ENCODE measurements at regions not wholly inside any gene's neighbourhood (a gene's known extent, or its start where the extent isn't known, plus 50 kb on each side); places are given as distances from the start of the nearest gene placed in this dataset.
A peak's percentile ranks its signal among the peaks of the same experiment; 100 is the strongest.

GRCh38 chr1:213852107-213852506, 135.7 kb upstream of the PROX1 start:
- Histone ChIP-seq H3K4me1 (no peaks in the 10 kb centered on the region), H3K36me3 (no peaks in the 10 kb centered on the region), H3K9me3 (no peaks in the 10 kb centered on the region), H3K27me3 (no peaks in the 10 kb centered on the region), H3K4me3 (no peak overlapping the region), H3K27ac (replicated peaks in 1 of 4) (no peak overlapping the region)
- 48% methylated on average over 2 of the region's 2 CpGs for WGBS
- TF ChIP-seq EP300 (IDR thresholded peaks at IDR 0.05) (no peak), CTCF (IDR thresholded peaks at IDR 0.05) (no peak), POLR2A (IDR thresholded peaks at IDR 0.05; ENCODE audit: low read depth) (no peak), POLR2AphosphoS5 (IDR thresholded peaks at IDR 0.05) (no peak)
- no peak for DNase-seq (ENCODE audit: extremely low spot score)
- intact Hi-C loops (cut with DNase I), result no loop called here

- H3K27me3 ChIP-seq, result no peaks in the 10 kb centered on the region
- H3K4me3 ChIP-seq, result no peak overlapping the region
- intact Hi-C loops (cut with DNase I), result no loop called here
- 78% methylated on average over 1 of the region's 1 CpG for WGBS
- TF ChIP-seq EP300 (IDR thresholded peaks at IDR 0.05) (no peak), CTCF (IDR thresholded peaks at IDR 0.05) (no peak), POLR2A (IDR thresholded peaks at IDR 0.05; ENCODE audit: low read depth) (no peak), POLR2AphosphoS5 (IDR thresholded peaks at IDR 0.05) (no peak)
- no peak for DNase-seq (ENCODE audit: extremely low spot score)
- H3K9me3 ChIP-seq, result no peaks in the 10 kb centered on the region
- no peak overlapping the region for H3K27ac ChIP-seq (replicated peaks in 1 of 4)
- no peaks in the 10 kb centered on the region for H3K36me3 ChIP-seq
- no peaks in the 10 kb centered on the region for H3K4me1 ChIP-seq
These were observed 129.2 kb upstream of the PROX1 start for GRCh38 chr1:213858581-213858980.

GRCh38 chr1:213861841-213862240, 125.9 kb upstream of the PROX1 start:
- 79% methylated on average over 12 of the region's 12 CpGs for WGBS
- H3K27me3 ChIP-seq, result no peaks in the 10 kb centered on the region
- peak; percentile 68 for DNase-seq (ENCODE audit: extremely low spot score)
- H3K4me1 ChIP-seq, result no peaks in the 10 kb centered on the region
- no peaks in the 10 kb centered on the region for H3K36me3 ChIP-seq
- TF ChIP-seq POLR2A (IDR thresholded peaks at IDR 0.05; ENCODE audit: low read depth) (no peak), POLR2AphosphoS5 (IDR thresholded peaks at IDR 0.05) (no peak), EP300 (IDR thresholded peaks at IDR 0.05) (no peak), CTCF (IDR thresholded peaks at IDR 0.05) (no peak)
- no peaks in the 10 kb centered on the region for H3K9me3 ChIP-seq
- H3K27ac ChIP-seq (replicated peaks in 1 of 4), result no peak overlapping the region
- intact Hi-C loops (cut with DNase I), result no loop called here
- no peak overlapping the region for H3K4me3 ChIP-seq

GRCh38 chr1:213864091-213864490, 123.7 kb upstream of the PROX1 start:
- TF ChIP-seq POLR2A (IDR thresholded peaks at IDR 0.05; ENCODE audit: low read depth), result no peak
- no peak for TF ChIP-seq CTCF (IDR thresholded peaks at IDR 0.05)
- TF ChIP-seq EP300 (IDR thresholded peaks at IDR 0.05), result no peak
- TF ChIP-seq POLR2AphosphoS5 (IDR thresholded peaks at IDR 0.05), result no peak
- no peaks in the 10 kb centered on the region for H3K4me1 ChIP-seq
- intact Hi-C loops (cut with DNase I), result no loop called here
- no peak overlapping the region for H3K27ac ChIP-seq (replicated peaks in 1 of 4)
- no peaks in the 10 kb centered on the region for H3K36me3 ChIP-seq
- H3K9me3 ChIP-seq, result no peaks in the 10 kb centered on the region
- H3K4me3 ChIP-seq, result no peak overlapping the region
- no peaks in the 10 kb centered on the region for H3K27me3 ChIP-seq
- DNase-seq (ENCODE audit: extremely low spot score), result no peak
- 86% methylated on average over 4 of the region's 4 CpGs for WGBS

- no peaks in the 10 kb centered on the region for H3K4me1 ChIP-seq
- DNase-seq (ENCODE audit: extremely low spot score), result no peak
- TF ChIP-seq POLR2A (IDR thresholded peaks at IDR 0.05; ENCODE audit: low read depth) (no peak), EP300 (IDR thresholded peaks at IDR 0.05) (no peak), CTCF (IDR thresholded peaks at IDR 0.05) (no peak), POLR2AphosphoS5 (IDR thresholded peaks at IDR 0.05) (no peak)
- no peaks in the 10 kb centered on the region for H3K27me3 ChIP-seq
- no peak overlapping the region for H3K4me3 ChIP-seq
- H3K36me3 ChIP-seq, result no peaks in the 10 kb centered on the region
- WGBS, result 81% methylated on average over 2 of the region's 2 CpGs
- intact Hi-C loops (cut with DNase I), result no loop called here
- no peak overlapping the region for H3K27ac ChIP-seq (replicated peaks in 1 of 4)
- H3K9me3 ChIP-seq, result no peaks in the 10 kb centered on the region
These were observed 119.3 kb upstream of the PROX1 start for GRCh38 chr1:213868482-213868881.
